Endodermal cell (in vitro differentiated cells): ENCODE measurements at regions not wholly inside any gene's neighbourhood (a gene's known extent, or its start where the extent isn't known, plus 50 kb on each side); places are given as distances from the start of the nearest gene placed in this dataset.

Source experiments
- DNase-seq: peaks from one replicate; pipeline ENCODE4 v3.0.0-alpha.2; 2017
- H3K27ac ChIP-seq: 2 replicates; pipeline ENCODE4 v1.5.1; 2013; ENCODE audit warnings: mild to moderate bottlenecking, low read depth, low read length, moderate library complexity
- H3K27me3 ChIP-seq: 2 replicates; pipeline ENCODE4 v1.6.1; 2013; ENCODE audit warnings: mild to moderate bottlenecking, low read length, moderate library complexity; ENCODE audit not compliant: insufficient read depth, control insufficient read depth, poor library complexity, severe bottlenecking
- H3K36me3 ChIP-seq: 2 replicates; pipeline ENCODE4 v1.7.0; 2013; ENCODE audit warnings: mild to moderate bottlenecking, low read length, moderate library complexity; ENCODE audit not compliant: control insufficient read depth, insufficient read depth
- H3K4me1 ChIP-seq: one replicate; pipeline ENCODE4 v1.7.0; 2013; ENCODE audit warnings: low read length; ENCODE audit not compliant: control insufficient read depth, insufficient read depth
- H3K4me3 ChIP-seq: 2 replicates; pipeline ENCODE4 v1.5.1; 2013; ENCODE audit warnings: mild to moderate bottlenecking, low read length, moderate library complexity
- H3K9ac ChIP-seq: 2 replicates; pipeline ENCODE4 v1.6.1; 2013; ENCODE audit warnings: mild to moderate bottlenecking, low read length, moderate library complexity; ENCODE audit not compliant: poor library complexity, severe bottlenecking; ENCODE audit errors: extremely low read depth
- H3K9me3 ChIP-seq: 2 replicates; pipeline ENCODE4 v1.6.1; 2013; ENCODE audit warnings: mild to moderate bottlenecking, low read length, moderate library complexity; ENCODE audit not compliant: control insufficient read depth
- H3K27ac Mint-ChIP-seq: 2 replicates; pipeline ENCODE4 v1.8.0; 2020; ENCODE audit warnings: mixed read lengths
- H3K27me3 Mint-ChIP-seq: 2 replicates; pipeline ENCODE4 v1.8.0; 2021; ENCODE audit warnings: mild to moderate bottlenecking, mixed read lengths; ENCODE audit not compliant: insufficient read depth
- H3K36me3 Mint-ChIP-seq: 2 replicates; pipeline ENCODE4 v1.8.0; 2020; ENCODE audit warnings: low read depth, mixed read lengths
- H3K4me1 Mint-ChIP-seq: 2 replicates; pipeline ENCODE4 v1.8.0; 2020; ENCODE audit warnings: mixed read lengths
- H3K4me3 Mint-ChIP-seq: 2 replicates; pipeline ENCODE4 v1.8.0; 2020; ENCODE audit warnings: mild to moderate bottlenecking, moderate library complexity, mixed read lengths
- H3K9me3 Mint-ChIP-seq: 2 replicates; pipeline ENCODE4 v1.8.0; 2020; ENCODE audit warnings: mild to moderate bottlenecking, mixed read lengths
- WGBS, 2 experiments: methylation state at CpG; one replicate each; pipeline versions ENCODE4 v1.1.5 to v1.1.7; 2013; ENCODE audit warnings: missing lambda C conversion rate in 2 of 2, mixed read lengths in 1 of 2; ENCODE audit not compliant: insufficient coverage in 1 of 2, insufficient read length in 1 of 2; 5-methylcytosine and 5-hydroxymethylcytosine counted together
- TF ChIP-seq, protein P1 (sequence below): fragments of 200-600 bp; sonication (generic); conservative IDR thresholded peaks from 2 replicates; pipeline ENCODE4 v1.5.0; 2021; ENCODE audit warnings: antibody characterized with exemption, mild to moderate bottlenecking

DNA sequence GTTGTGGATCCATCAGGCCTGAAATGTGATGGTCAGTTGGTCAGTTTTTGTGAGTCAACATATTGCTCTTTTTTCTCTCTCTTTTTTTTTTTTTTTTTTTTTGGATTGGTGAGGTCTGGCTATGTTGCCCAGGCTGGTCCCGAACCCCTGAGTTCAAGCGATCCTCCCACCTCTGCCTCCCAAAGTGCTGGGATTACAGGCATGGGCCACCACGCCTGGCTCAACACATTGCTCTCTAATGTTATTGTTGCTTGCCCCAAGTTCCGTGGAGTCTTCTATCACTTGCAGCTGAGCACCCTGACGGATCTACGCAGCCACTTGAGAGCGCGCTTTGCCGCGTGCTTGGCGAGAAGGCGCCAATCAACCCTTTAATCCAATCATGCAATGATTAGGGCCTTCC lies 69.5 kb upstream of the DIO3 start:
- Histone ChIP-seq H3K36me3 (no peaks in the 10 kb centered on the region), H3K4me3 (no peak overlapping the region), H3K27me3 (no peaks in the 10 kb centered on the region), H3K9ac (no peak overlapping the region), H3K9me3 (peaks cover 10% of the 10 kb centered on the region), H3K4me1 (no peaks in the 10 kb centered on the region), H3K27ac (no peak overlapping the region)
- Mint-ChIP-seq H3K4me1 (peaks cover 11% of the 10 kb centered on the region), H3K27me3 (peaks cover 10% of the 10 kb centered on the region), H3K4me3 (no peak overlapping the region), H3K9me3 (peaks cover 17% of the 10 kb centered on the region), H3K36me3 (no peaks in the 10 kb centered on the region), H3K27ac (no peak overlapping the region)
- no peak for DNase-seq
- WGBS, 2 experiments = 93 to 100% methylated on average over 4 to 12 of the region's 12 CpGs
- TF ChIP-seq, protein P1, sequence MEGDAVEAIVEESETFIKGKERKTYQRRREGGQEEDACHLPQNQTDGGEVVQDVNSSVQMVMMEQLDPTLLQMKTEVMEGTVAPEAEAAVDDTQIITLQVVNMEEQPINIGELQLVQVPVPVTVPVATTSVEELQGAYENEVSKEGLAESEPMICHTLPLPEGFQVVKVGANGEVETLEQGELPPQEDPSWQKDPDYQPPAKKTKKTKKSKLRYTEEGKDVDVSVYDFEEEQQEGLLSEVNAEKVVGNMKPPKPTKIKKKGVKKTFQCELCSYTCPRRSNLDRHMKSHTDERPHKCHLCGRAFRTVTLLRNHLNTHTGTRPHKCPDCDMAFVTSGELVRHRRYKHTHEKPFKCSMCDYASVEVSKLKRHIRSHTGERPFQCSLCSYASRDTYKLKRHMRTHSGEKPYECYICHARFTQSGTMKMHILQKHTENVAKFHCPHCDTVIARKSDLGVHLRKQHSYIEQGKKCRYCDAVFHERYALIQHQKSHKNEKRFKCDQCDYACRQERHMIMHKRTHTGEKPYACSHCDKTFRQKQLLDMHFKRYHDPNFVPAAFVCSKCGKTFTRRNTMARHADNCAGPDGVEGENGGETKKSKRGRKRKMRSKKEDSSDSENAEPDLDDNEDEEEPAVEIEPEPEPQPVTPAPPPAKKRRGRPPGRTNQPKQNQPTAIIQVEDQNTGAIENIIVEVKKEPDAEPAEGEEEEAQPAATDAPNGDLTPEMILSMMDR = no peak

DNA sequence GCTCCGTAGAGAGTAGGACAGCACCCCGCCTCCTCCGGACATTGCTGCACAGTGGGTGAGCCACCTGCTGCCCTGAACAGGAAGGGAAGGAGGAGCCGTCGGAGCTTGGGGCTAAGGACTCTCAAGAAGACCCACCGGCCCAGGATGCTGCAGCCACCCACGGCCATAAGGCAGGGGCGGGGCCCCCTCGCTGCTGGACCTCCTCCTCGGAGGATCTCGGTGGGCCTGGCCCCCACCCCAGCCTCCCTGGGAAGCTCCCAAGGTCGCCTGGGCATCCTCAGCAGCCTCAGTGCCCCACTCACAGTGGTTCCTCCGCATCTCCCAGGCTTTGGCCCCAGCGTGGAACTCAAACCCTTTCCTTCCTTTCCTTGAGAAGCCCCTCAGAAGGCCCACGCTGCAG lies 68.6 kb upstream of the DIO3 start:
- no peaks in the 10 kb centered on the region for H3K27me3 ChIP-seq
- H3K9ac ChIP-seq = no peak overlapping the region
- Mint-ChIP-seq H3K4me1 (peaks cover 17% of the 10 kb centered on the region), H3K27me3 (peaks cover 10% of the 10 kb centered on the region), H3K4me3 (no peak overlapping the region), H3K9me3 (peaks cover 16% of the 10 kb centered on the region), H3K27ac (no peak overlapping the region), H3K36me3 (no peaks in the 10 kb centered on the region)
- H3K27ac ChIP-seq = no peak overlapping the region
- H3K4me1 ChIP-seq = no peaks in the 10 kb centered on the region
- H3K9me3 ChIP-seq = peaks cover 7% of the 10 kb centered on the region
- no peak overlapping the region for H3K4me3 ChIP-seq
- WGBS, 2 experiments = 86 to 87% methylated on average over 6 to 15 of the region's 15 CpGs
- TF ChIP-seq, protein P1 = no peak
- no peaks in the 10 kb centered on the region for H3K36me3 ChIP-seq
- DNase-seq = no peak

DNA sequence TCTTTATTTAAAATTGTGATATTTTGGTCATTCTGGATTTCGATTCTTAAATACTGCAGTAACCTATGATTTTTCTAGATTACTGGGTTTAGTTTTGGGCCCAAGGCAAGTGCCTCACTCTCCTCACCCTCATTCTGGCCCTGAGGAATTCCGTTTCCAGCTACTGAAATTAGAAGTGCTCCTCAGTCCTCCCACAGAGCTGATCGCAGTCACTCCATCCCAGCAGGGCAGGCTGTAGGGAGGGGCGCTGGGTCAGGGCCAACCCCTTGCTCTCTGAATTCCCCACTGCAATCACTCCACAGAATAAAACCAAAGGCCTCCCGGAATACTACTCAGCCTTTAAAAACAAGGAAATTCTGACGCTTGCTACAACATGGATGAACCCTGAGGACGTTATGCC lies 66.5 kb upstream of the DIO3 start:
- H3K27me3 ChIP-seq = no peaks in the 10 kb centered on the region
- no peak overlapping the region for H3K4me3 Mint-ChIP-seq
- H3K27ac ChIP-seq = no peak overlapping the region
- H3K9me3 ChIP-seq = no peaks in the 10 kb centered on the region
- peaks cover 14% of the 10 kb centered on the region for H3K9me3 Mint-ChIP-seq
- TF ChIP-seq, protein P1 = no peak
- 78 to 86% methylated on average over 3 to 7 of the region's 7 CpGs for WGBS, 2 experiments
- no peaks in the 10 kb centered on the region for H3K36me3 Mint-ChIP-seq
- peaks cover 11% of the 10 kb centered on the region for H3K27me3 Mint-ChIP-seq
- no peaks in the 10 kb centered on the region for H3K36me3 ChIP-seq
- no peak overlapping the region for H3K9ac ChIP-seq
- no peak overlapping the region for H3K4me3 ChIP-seq
- DNase-seq = peak; percentile 13
- H3K4me1 ChIP-seq = no peaks in the 10 kb centered on the region
- peaks cover 17% of the 10 kb centered on the region for H3K4me1 Mint-ChIP-seq
- no peak overlapping the region for H3K27ac Mint-ChIP-seq
